Panc1 (cell line): ENCODE measurements at regions not wholly inside any gene's neighbourhood (a gene's known extent, or its start where the extent isn't known, plus 50 kb on each side); places are given as distances from the start of the nearest gene placed in this dataset.

ENCODE experiments used
- ATAC-seq: fragments of 200-7000 bp; cut with Tn5 transposase; 2 replicates; pipeline ENCODE4 v1.9.1; 2020; ENCODE audit warnings: mild to moderate bottlenecking, moderate library complexity
- BruUV-seq: library from RNA; stranded (reverse); fragments of 400-500 nt; replicated peaks from 2 replicates; lab custom pipeline; 2021; lab: Mats Ljungman, UMichigan
- CTCF ChIA-PET: fragments of 300-600 bp; sonication (Branson Sonifier 250); formaldehyde crosslinking; loops from one replicate; lab custom pipeline; 2022; ENCODE audit warnings: antibody characterized with exemption; lab: Charles Lee
- POLR2A ChIA-PET: fragments of 300-600 bp; sonication (Branson Sonifier 250); formaldehyde crosslinking; loops from one replicate; lab custom pipeline; 2022; ENCODE audit warnings: antibody characterized with exemption; lab: Charles Lee
- DNase-seq: peaks from one replicate; pipeline ENCODE4 v3.0.0-alpha.2; 2010; ENCODE audit warnings: low read depth, low spot score
- H3K27ac ChIP-seq: 2 replicates; pipeline ENCODE4 v1.5.1; 2011; ENCODE audit warnings: mild to moderate bottlenecking, low read length, inconsistent platforms
- H3K27me3 ChIP-seq: fragments of 200-500 bp; sonication (Bioruptor generic); 2 replicates; pipeline ENCODE4 v1.6.0; 2014; ENCODE audit warnings: low read length, inconsistent platforms; ENCODE audit not compliant: control insufficient read depth, insufficient read depth
- H3K36me3 ChIP-seq: fragments of 200-500 bp; sonication (Bioruptor generic); 2 replicates; pipeline ENCODE4 v1.5.1; 2014; ENCODE audit warnings: inconsistent platforms, mild to moderate bottlenecking, low read length, moderate library complexity; ENCODE audit not compliant: control insufficient read depth, insufficient read depth
- H3K4me1 ChIP-seq: 2 replicates; pipeline ENCODE4 v1.5.1; 2011; ENCODE audit warnings: inconsistent platforms, mild to moderate bottlenecking, low read length, moderate library complexity; ENCODE audit not compliant: control insufficient read depth, insufficient read depth
- H3K4me3 ChIP-seq, 2 experiments: 2 replicates each; pipeline ENCODE4 v1.5.1; 2011 to 2012; ENCODE audit warnings: low read depth in 2 of 2, low read length in 2 of 2, mild to moderate bottlenecking in 2 of 2, inconsistent platforms in 1 of 2, moderate library complexity in 1 of 2
- H3K9me3 ChIP-seq: fragments of 200-500 bp; sonication (Bioruptor generic); 2 replicates; pipeline ENCODE4 v1.5.1; 2014; ENCODE audit warnings: low read depth, mild to moderate bottlenecking, inconsistent platforms, low read length, moderate library complexity; ENCODE audit not compliant: control insufficient read depth, insufficient read depth
- POLR2AphosphoS5 ChIP-seq: IDR thresholded peaks from 2 replicates; pipeline ENCODE4 v1.6.1; 2012; ENCODE audit warnings: mild to moderate bottlenecking, low read depth, low read length, moderate library complexity
- SIN3A ChIP-seq: IDR thresholded peaks from 2 replicates; pipeline ENCODE4 v1.6.1; 2012; ENCODE audit warnings: low read depth, mild to moderate bottlenecking, low read length, moderate library complexity, borderline replicate concordance; ENCODE audit not compliant: insufficient read depth
- TCF7L2 ChIP-seq: IDR thresholded peaks from 2 replicates; pipeline ENCODE4 v1.6.1; 2011; ENCODE audit warnings: mild to moderate bottlenecking, low read depth, low read length, inconsistent platforms
- in situ Hi-C: cut with HindIII; loops from 2 replicates; pipeline ENCODE4 v1.10.0; 2016; ENCODE audit warnings: low sequenced_read_pairs, low pct_unique_long_range_greater_than_20kb
- intact Hi-C: fragments of 100-400 bp; cut with micrococcal nuclease; formaldehyde crosslinking; loops from one replicate; pipeline ENCODE4 v1.10.0; 2022; ENCODE audit not compliant: unreplicated experiment
- TF ChIP-seq, protein P1 (sequence below), 2 experiments: IDR thresholded peaks; 2 replicates each; pipeline ENCODE4 v1.6.1; 2011 to 2012; ENCODE audit warnings: low read depth in 2 of 2, control low read depth in 1 of 2, low read length in 1 of 2, mild to moderate bottlenecking in 1 of 2, moderate library complexity in 1 of 2; ENCODE audit not compliant: insufficient read depth in 1 of 2
- TF ChIP-seq, protein P2 (sequence below): fragments of 450-650 bp; IDR thresholded peaks from 2 replicates; pipeline ENCODE4 v1.5.1; 2017; ENCODE audit warnings: mild to moderate bottlenecking

DNA sequence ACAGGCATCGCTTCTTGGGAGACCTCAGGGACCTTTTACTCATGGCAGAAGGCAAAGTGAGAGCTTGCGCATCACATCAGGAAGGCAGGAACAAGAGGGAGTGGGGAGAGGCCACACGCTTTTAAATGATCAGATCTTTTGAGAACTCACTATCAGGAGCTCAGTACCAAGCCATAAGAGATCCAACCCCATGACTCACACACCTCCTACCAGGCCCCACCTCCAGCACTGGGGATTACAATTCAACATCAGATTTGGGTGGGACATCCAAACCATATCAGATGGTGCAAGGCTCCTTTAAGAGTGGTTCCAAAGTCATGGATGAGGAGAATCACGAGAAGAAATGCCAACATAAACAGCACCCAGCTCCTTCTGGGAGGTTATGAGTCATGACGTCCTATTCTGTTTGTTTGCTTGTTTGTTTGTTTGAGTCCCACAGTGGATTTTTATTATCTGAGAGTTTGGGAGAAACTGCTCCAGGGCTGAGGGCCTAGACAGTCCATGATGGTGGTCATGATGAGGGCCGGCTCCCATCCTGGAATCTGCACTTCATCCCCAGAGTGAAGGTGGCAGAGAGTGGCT is 453.5 kb downstream of the GADD45G start:
- Histone ChIP-seq H3K4me3 (no peak overlapping the region), H3K9me3 (no peaks in the 10 kb centered on the region), H3K27me3 (no peaks in the 10 kb centered on the region), H3K27ac (no peak overlapping the region), H3K36me3 (no peaks in the 10 kb centered on the region), H3K4me1 (peaks cover 6% of the 10 kb centered on the region)
- peak; percentile 60; the same call in 1 of the 2 replicates for TF ChIP-seq POLR2AphosphoS5
- no peak for TF ChIP-seq TCF7L2
- intact Hi-C loops (no loop called here), in situ Hi-C loops (no loop called here)
- ATAC-seq, result peak; percentile 88
- BruUV-seq, result no TSS peak
- DNase-seq, result no peak
- POLR2A ChIA-PET, result no interaction called here
- CTCF ChIA-PET, result no interaction called here

DNA sequence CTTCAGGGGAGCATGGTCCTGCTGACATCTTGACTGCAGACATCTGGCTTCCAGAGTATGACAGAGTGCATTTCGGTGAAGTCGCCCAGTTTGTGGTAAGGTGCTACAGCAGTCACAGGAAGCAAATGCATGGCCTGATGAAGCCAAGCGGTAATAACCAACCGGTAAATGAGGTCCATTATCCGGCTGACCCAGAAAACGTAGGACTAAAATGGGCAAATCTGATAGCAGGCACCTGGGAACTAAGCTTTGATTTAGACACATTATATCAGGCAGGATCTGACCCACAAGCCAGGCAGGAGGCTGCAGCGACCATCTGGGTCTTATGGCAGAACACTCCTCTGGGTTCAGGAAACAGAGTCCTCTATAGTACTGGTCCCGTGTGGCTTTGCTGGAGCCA is 454.6 kb downstream of the GADD45G start:
- no peak overlapping the region for H3K4me3 ChIP-seq
- CTCF ChIA-PET, result no interaction called here
- in situ Hi-C loops, result no loop called here
- TF ChIP-seq, protein P1, sequence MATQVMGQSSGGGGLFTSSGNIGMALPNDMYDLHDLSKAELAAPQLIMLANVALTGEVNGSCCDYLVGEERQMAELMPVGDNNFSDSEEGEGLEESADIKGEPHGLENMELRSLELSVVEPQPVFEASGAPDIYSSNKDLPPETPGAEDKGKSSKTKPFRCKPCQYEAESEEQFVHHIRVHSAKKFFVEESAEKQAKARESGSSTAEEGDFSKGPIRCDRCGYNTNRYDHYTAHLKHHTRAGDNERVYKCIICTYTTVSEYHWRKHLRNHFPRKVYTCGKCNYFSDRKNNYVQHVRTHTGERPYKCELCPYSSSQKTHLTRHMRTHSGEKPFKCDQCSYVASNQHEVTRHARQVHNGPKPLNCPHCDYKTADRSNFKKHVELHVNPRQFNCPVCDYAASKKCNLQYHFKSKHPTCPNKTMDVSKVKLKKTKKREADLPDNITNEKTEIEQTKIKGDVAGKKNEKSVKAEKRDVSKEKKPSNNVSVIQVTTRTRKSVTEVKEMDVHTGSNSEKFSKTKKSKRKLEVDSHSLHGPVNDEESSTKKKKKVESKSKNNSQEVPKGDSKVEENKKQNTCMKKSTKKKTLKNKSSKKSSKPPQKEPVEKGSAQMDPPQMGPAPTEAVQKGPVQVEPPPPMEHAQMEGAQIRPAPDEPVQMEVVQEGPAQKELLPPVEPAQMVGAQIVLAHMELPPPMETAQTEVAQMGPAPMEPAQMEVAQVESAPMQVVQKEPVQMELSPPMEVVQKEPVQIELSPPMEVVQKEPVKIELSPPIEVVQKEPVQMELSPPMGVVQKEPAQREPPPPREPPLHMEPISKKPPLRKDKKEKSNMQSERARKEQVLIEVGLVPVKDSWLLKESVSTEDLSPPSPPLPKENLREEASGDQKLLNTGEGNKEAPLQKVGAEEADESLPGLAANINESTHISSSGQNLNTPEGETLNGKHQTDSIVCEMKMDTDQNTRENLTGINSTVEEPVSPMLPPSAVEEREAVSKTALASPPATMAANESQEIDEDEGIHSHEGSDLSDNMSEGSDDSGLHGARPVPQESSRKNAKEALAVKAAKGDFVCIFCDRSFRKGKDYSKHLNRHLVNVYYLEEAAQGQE (IDR thresholded peaks at IDR 0.05; ENCODE audit: insufficient read depth in 1 of 2, low read depth in 2 of 2, low read length in 1 of 2), result no peak
- TF ChIP-seq POLR2AphosphoS5 (no peak), TCF7L2 (no peak), SIN3A (no peak)
- TF ChIP-seq, protein P2, sequence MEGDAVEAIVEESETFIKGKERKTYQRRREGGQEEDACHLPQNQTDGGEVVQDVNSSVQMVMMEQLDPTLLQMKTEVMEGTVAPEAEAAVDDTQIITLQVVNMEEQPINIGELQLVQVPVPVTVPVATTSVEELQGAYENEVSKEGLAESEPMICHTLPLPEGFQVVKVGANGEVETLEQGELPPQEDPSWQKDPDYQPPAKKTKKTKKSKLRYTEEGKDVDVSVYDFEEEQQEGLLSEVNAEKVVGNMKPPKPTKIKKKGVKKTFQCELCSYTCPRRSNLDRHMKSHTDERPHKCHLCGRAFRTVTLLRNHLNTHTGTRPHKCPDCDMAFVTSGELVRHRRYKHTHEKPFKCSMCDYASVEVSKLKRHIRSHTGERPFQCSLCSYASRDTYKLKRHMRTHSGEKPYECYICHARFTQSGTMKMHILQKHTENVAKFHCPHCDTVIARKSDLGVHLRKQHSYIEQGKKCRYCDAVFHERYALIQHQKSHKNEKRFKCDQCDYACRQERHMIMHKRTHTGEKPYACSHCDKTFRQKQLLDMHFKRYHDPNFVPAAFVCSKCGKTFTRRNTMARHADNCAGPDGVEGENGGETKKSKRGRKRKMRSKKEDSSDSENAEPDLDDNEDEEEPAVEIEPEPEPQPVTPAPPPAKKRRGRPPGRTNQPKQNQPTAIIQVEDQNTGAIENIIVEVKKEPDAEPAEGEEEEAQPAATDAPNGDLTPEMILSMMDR, result no peak
- POLR2A ChIA-PET, result no interaction called here
- H3K9me3 ChIP-seq, result no peaks in the 10 kb centered on the region
- no peaks in the 10 kb centered on the region for H3K27me3 ChIP-seq
- peaks cover 6% of the 10 kb centered on the region for H3K4me1 ChIP-seq
- intact Hi-C loops, result no loop called here
- no TSS peak for BruUV-seq
- H3K36me3 ChIP-seq, result no peaks in the 10 kb centered on the region
- H3K27ac ChIP-seq, result no peak overlapping the region
- ATAC-seq (no peak), DNase-seq (no peak)

DNA sequence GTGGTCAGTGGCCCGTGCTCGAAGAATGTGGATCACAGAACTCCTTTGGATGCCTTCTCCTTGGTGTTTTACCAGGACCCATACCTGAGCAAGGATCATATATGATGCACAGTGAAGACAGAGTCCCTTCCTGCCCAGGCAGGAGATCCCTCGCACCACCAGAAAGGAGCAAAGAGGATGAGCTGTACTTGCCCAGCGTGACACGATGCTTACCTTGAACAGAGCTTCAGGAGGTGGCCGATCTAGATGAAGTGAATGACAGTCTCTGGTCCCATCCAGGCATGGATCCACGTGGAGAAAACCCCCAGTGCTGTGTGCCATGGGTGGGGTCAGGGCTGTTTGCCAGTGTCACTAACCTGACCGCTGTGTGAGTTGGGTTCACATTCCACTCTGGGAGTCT is 455.4 kb downstream of the GADD45G start:
- no peak overlapping the region for H3K27ac ChIP-seq
- no TSS peak for BruUV-seq
- H3K36me3 ChIP-seq, result no peaks in the 10 kb centered on the region
- DNase-seq (no peak), ATAC-seq (no peak)
- H3K4me1 ChIP-seq, result peaks cover 6% of the 10 kb centered on the region
- in situ Hi-C loops (no loop called here), intact Hi-C loops (no loop called here)
- H3K27me3 ChIP-seq, result no peaks in the 10 kb centered on the region
- ChIA-PET CTCF (no interaction called here), POLR2A (interaction anchor here (0.7 kb wide), 1 partner anchor 45 kb away, joined by 4 read pairs; no protein-coding TSS in a partner anchor)
- TF ChIP-seq SIN3A (no peak), TCF7L2 (no peak)
- no peaks in the 10 kb centered on the region for H3K9me3 ChIP-seq
- H3K4me3 ChIP-seq, result no peak overlapping the region
